Erythroblast (primary cell): ENCODE measurements at regions not wholly inside any gene's neighbourhood (a gene's known extent, or its start where the extent isn't known, plus 50 kb on each side); places are given as distances from the start of the nearest gene placed in this dataset.

Experiments
- GATA1 ChIP-seq: IDR thresholded peaks from 2 replicates; pipeline ENCODE4 v1.6.1; 2011; ENCODE audit warnings: low read depth, mild to moderate bottlenecking, control low read depth, low read length, moderate library complexity
- POLR2A ChIP-seq: IDR thresholded peaks from 2 replicates; pipeline ENCODE4 v1.6.1; 2011; ENCODE audit warnings: mild to moderate bottlenecking, low read length

- no peak for TF ChIP-seq POLR2A
- TF ChIP-seq GATA1, result no peak
Measured at GRCh38 chr9:14014218-14014617, 299.7 kb downstream of the NFIB start.
